ENCODE measurements at regions not wholly inside any gene's neighbourhood (a gene's known extent, or its start where the extent isn't known, plus 50 kb on each side); places are given as distances from the start of the nearest gene placed in this dataset.

GRCh38 chr2:200089756-200090109 lies 134.4 kb downstream of the MAIP1 start:
- no peak for ATAC-seq
- Histone ChIP-seq H3K27ac (no peak overlapping the region), H3K27me3 (no peaks in the 10 kb centered on the region), H3K4me1 (no peaks in the 10 kb centered on the region), H3K4me3 (no peak overlapping the region), H3K9me3 (no peaks in the 10 kb centered on the region), H3K36me3 (no peaks in the 10 kb centered on the region)
- DNase-seq = no peak
- in situ Hi-C loops (cut with MboI; ENCODE audit: low sequenced_read_pairs in 4 of 4) = no loop called here
- no peak for TF ChIP-seq POLR2A (IDR thresholded peaks at IDR 0.05)
- TF ChIP-seq, protein P1, sequence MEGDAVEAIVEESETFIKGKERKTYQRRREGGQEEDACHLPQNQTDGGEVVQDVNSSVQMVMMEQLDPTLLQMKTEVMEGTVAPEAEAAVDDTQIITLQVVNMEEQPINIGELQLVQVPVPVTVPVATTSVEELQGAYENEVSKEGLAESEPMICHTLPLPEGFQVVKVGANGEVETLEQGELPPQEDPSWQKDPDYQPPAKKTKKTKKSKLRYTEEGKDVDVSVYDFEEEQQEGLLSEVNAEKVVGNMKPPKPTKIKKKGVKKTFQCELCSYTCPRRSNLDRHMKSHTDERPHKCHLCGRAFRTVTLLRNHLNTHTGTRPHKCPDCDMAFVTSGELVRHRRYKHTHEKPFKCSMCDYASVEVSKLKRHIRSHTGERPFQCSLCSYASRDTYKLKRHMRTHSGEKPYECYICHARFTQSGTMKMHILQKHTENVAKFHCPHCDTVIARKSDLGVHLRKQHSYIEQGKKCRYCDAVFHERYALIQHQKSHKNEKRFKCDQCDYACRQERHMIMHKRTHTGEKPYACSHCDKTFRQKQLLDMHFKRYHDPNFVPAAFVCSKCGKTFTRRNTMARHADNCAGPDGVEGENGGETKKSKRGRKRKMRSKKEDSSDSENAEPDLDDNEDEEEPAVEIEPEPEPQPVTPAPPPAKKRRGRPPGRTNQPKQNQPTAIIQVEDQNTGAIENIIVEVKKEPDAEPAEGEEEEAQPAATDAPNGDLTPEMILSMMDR (IDR thresholded peaks at IDR 0.05 in 4 of 5, conservative IDR thresholded peaks at IDR 0.05 in 1 of 5) = no peak
- intact Hi-C loops (cut with DNase I; ENCODE audit: low total_unique reads) = no loop called here

DNA sequence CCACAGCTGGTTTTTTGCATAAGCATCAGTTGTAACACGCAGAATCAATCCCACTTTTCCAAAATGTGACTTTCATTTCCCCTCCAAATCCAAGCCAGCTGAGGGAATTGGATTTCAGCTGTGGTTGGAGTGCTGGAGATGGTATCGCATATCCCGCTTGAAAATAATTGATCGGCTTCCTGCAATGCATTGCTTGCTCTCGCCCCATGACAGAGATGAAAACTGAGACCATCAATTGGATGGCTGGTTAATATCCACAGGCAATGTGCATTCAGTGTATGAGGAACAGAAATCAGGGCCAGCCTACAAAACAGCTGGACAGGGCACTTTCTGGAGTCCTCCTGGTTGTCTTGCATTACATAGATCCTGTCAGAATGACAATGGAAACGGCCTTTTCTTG lies 135.3 kb downstream of the MAIP1 start:
- Histone ChIP-seq H3K4me3 (no peak overlapping the region), H3K9me3 (no peaks in the 10 kb centered on the region), H3K27ac (no peak overlapping the region), H3K27me3 (no peaks in the 10 kb centered on the region), H3K4me1 (no peaks in the 10 kb centered on the region), H3K36me3 (no peaks in the 10 kb centered on the region)
- ATAC-seq = no peak
- in situ Hi-C loops (cut with MboI; ENCODE audit: low sequenced_read_pairs in 4 of 4) (no loop called here), intact Hi-C loops (cut with DNase I; ENCODE audit: low total_unique reads) (no loop called here)
- TF ChIP-seq POLR2A (IDR thresholded peaks at IDR 0.05) = no peak
- TF ChIP-seq, protein P1 (IDR thresholded peaks at IDR 0.05 in 4 of 5, conservative IDR thresholded peaks at IDR 0.05 in 1 of 5) = no peak
- no peak for DNase-seq

- in situ Hi-C loops (cut with MboI; ENCODE audit: low sequenced_read_pairs in 4 of 4) = no loop called here
- DNase-seq (no peak), ATAC-seq (no peak)
- Histone ChIP-seq H3K9me3 (no peaks in the 10 kb centered on the region), H3K4me1 (no peaks in the 10 kb centered on the region), H3K27me3 (no peaks in the 10 kb centered on the region), H3K27ac (no peak overlapping the region), H3K36me3 (no peaks in the 10 kb centered on the region), H3K4me3 (no peak overlapping the region)
- TF ChIP-seq, protein P1 (IDR thresholded peaks at IDR 0.05 in 4 of 5, conservative IDR thresholded peaks at IDR 0.05 in 1 of 5) = no peak
- no peak for TF ChIP-seq POLR2A (IDR thresholded peaks at IDR 0.05)
- intact Hi-C loops (cut with DNase I; ENCODE audit: low total_unique reads) = no loop called here
These were observed 135.7 kb downstream of the MAIP1 start for GRCh38 chr2:200091126-200091525.

GRCh38 chr2:200092235-200092634 lies 136.9 kb downstream of the MAIP1 start:
- no peak for TF ChIP-seq POLR2A (IDR thresholded peaks at IDR 0.05)
- no peak for ATAC-seq
- intact Hi-C loops (cut with DNase I; ENCODE audit: low total_unique reads) = no loop called here

GRCh38 chr2:200095436-200095835 lies 140.1 kb downstream of the MAIP1 start:
- TF ChIP-seq, protein P1 (IDR thresholded peaks at IDR 0.05 in 4 of 5, conservative IDR thresholded peaks at IDR 0.05 in 1 of 5) = no peak
- no peak for TF ChIP-seq POLR2A (IDR thresholded peaks at IDR 0.05)
- intact Hi-C loops (cut with DNase I; ENCODE audit: low total_unique reads) = no loop called here
- H3K27ac ChIP-seq = no peak overlapping the region
- in situ Hi-C loops (cut with MboI; ENCODE audit: low sequenced_read_pairs in 4 of 4) = no loop called here
- H3K9me3 ChIP-seq = no peaks in the 10 kb centered on the region
- DNase-seq = no peak
- H3K27me3 ChIP-seq = no peaks in the 10 kb centered on the region
- no peak for ATAC-seq
- no peaks in the 10 kb centered on the region for H3K36me3 ChIP-seq
- H3K4me3 ChIP-seq = no peak overlapping the region
- no peaks in the 10 kb centered on the region for H3K4me1 ChIP-seq

More at GRCh38 chr2:200092235-200092634, 136.9 kb downstream of the MAIP1 start:
- Histone ChIP-seq H3K4me1 (no peaks in the 10 kb centered on the region), H3K9me3 (no peaks in the 10 kb centered on the region), H3K4me3 (no peak overlapping the region), H3K27me3 (no peaks in the 10 kb centered on the region), H3K27ac (no peak overlapping the region), H3K36me3 (no peaks in the 10 kb centered on the region)
- in situ Hi-C loops (cut with MboI; ENCODE audit: low sequenced_read_pairs in 4 of 4) = no loop called here
- DNase-seq = no peak
